ENCODE measurements at regions not wholly inside any gene's neighbourhood (a gene's known extent, or its start where the extent isn't known, plus 50 kb on each side); places are given as distances from the start of the nearest gene placed in this dataset.

- Histone ChIP-seq H3K27ac (no peak overlapping the region), H3K27me3 (no peaks in the 10 kb centered on the region), H3K36me3 (no peaks in the 10 kb centered on the region), H3K4me1 (no peaks in the 10 kb centered on the region), H3K4me3 (no peak overlapping the region), H3K9me3 (peaks cover 0 to 21% (median 9%) of the 10 kb centered on the region in 11 donors)
- WGBS, 2 donors: 54 to 73% methylated on average over 4 of the region's 4 CpGs
- ATAC-seq (no peak), DNase-seq (no peak)
- intact Hi-C loops (cut with DNase I): no loop called here
- no peak for TF ChIP-seq CTCF (IDR thresholded peaks at IDR 0.05)
Measured at GRCh38 chr13:76091076-76091475, 454.9 kb downstream of the LMO7 start.

- Histone ChIP-seq H3K27me3 (no peaks in the 10 kb centered on the region), H3K4me3 (no peak overlapping the region), H3K4me1 (no peaks in the 10 kb centered on the region), H3K36me3 (no peaks in the 10 kb centered on the region), H3K9me3 (peaks cover 0 to 22% (median 9%) of the 10 kb centered on the region in 11 donors), H3K27ac (no peak overlapping the region)
- intact Hi-C loops (cut with DNase I): no loop called here
- 100% methylated on average over 1 of the region's 1 CpG for WGBS, 2 donors
- DNase-seq (no peak), ATAC-seq (no peak)
- TF ChIP-seq CTCF (IDR thresholded peaks at IDR 0.05): no peak
Measured at GRCh38 chr13:76086729-76087128, 450.6 kb downstream of the LMO7 start.

- H3K36me3 ChIP-seq: no peaks in the 10 kb centered on the region
- DNase-seq: no peak
- no peak for ATAC-seq
- no peak overlapping the region for H3K27ac ChIP-seq
- no peaks in the 10 kb centered on the region for H3K4me1 ChIP-seq
- TF ChIP-seq CTCF (IDR thresholded peaks at IDR 0.05): no peak
- no peaks in the 10 kb centered on the region for H3K27me3 ChIP-seq
- WGBS, 2 donors: 88 to 89% methylated on average over 3 of the region's 3 CpGs
- peaks cover 0 to 37% (median 0%) of the 10 kb centered on the region in 11 donors for H3K9me3 ChIP-seq
- intact Hi-C loops (cut with DNase I): no loop called here
- H3K4me3 ChIP-seq: no peak overlapping the region
Measured at GRCh38 chr13:76067850-76068249, 431.7 kb downstream of the LMO7 start.

- H3K36me3 ChIP-seq: no peaks in the 10 kb centered on the region
- DNase-seq (no peak), ATAC-seq (no peak)
- no peak overlapping the region for H3K4me3 ChIP-seq
- no peaks in the 10 kb centered on the region for H3K4me1 ChIP-seq
- no peaks in the 10 kb centered on the region for H3K27me3 ChIP-seq
- no peak for TF ChIP-seq CTCF (IDR thresholded peaks at IDR 0.05)
- H3K27ac ChIP-seq: no peak overlapping the region
- intact Hi-C loops (cut with DNase I): no loop called here
- peaks cover 0 to 13% (median 0%) of the 10 kb centered on the region in 11 donors for H3K9me3 ChIP-seq
- 73 to 80% methylated on average over 1 of the region's 1 CpG for WGBS, 2 donors
Measured at GRCh38 chr13:76053181-76053580, 417.1 kb downstream of the LMO7 start.

GRCh38 chr13:76049376-76049746 is 413.2 kb downstream of the LMO7 start:
- no peak for ATAC-seq
- no peak for DNase-seq
- intact Hi-C loops (cut with DNase I): no loop called here
- no peak overlapping the region for H3K27ac ChIP-seq
- 45 to 65% methylated on average over 1 of the region's 1 CpG for WGBS, 2 donors
- H3K9me3 ChIP-seq: no peaks in the 10 kb centered on the region
- H3K36me3 ChIP-seq: no peaks in the 10 kb centered on the region
- no peaks in the 10 kb centered on the region for H3K27me3 ChIP-seq
- H3K4me1 ChIP-seq: no peaks in the 10 kb centered on the region
- TF ChIP-seq CTCF (IDR thresholded peaks at IDR 0.05): no peak
- no peak overlapping the region for H3K4me3 ChIP-seq
